CD1c-positive myeloid dendritic cell (primary cell): ENCODE measurements at regions not wholly inside any gene's neighbourhood (a gene's known extent, or its start where the extent isn't known, plus 50 kb on each side); places are given as distances from the start of the nearest gene placed in this dataset.

Source experiments
- DNase-seq: peaks from one replicate; pipeline ENCODE4 v3.0.0-alpha.2; 2016; ENCODE audit errors: extremely low spot score

- DNase-seq, result no peak
Measured at GRCh38 chr6:141451511-141452353, 681.0 kb upstream of the GJE1 start.

DNA sequence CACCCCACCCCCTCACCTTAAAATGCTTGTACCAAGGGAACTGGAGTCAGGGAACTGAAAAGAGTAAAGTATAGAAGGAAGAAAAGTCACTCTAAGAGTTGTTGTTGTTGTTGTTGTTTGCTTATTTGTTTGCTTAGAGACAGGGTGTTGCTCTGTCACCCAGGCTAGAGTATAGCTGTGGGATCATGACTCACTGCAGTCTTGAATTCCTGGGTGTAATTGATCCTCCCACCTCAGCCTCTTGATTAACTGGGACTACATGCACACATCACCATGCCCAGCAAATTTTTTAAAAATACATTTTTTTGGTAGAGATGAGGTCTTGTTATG lies 681.6 kb upstream of the GJE1 start:
- no peak for DNase-seq

DNA sequence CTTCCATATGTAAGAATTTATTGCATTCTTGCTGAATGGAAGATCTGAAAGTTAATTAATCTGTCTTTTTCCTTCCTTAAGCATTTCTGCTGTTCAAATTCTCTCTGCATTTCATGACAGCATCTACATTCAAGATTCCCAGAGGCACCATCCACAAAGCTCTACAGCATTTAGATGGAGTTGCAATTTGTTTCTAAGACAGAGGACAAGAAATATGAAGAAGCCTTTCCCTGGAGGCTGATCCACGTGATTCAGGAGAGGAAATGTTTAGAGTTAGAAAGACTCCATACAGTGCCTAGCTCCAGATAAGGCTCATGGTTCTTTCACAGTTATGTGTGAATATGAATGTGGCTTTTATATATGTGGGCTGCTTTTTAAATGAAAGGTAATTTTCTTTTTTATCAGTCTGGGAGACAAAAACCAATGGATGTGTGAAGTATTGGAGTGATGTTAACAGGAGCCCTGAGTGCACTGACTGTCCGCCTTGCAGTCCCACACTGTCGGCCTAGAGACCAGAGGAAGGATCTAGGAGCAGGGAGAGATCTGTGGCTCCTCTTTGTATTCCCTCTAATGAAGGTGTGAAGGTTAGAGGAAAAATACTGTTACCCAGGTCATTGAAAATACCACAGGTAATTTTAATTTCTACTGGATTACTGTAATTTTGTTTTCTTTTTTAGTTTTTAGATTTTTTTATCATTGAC lies 686.6 kb upstream of the GJE1 start:
- DNase-seq, result no peak

DNA sequence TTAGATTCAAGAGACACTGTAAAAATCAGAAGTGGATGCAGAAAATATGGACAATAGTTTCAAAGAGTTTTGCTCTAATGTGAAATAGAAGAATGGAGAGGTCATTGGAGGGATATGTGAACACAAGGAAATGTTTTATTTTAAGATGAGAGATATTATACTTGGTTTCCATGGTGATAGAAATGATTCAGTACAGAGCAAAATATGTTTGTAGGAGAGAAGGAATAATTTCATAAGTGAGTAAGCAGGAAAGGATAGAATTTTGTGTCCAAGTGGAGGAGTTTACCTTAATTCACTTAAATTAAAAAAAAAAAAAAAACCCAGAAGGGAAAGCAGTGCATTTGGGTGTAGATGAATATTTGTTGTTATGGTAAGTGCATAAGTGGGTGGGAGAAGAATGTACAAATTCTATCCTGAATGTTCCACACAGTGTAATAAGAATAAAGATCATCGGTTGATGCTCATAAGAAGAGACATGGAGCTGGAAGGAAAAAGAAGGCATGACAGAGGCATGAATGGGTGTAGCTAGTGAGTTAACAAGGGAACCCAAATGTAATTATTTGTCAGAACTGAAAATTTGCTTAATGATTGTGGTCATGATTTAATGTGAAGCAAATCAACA lies 688.9 kb upstream of the GJE1 start:
- no peak for DNase-seq

DNA sequence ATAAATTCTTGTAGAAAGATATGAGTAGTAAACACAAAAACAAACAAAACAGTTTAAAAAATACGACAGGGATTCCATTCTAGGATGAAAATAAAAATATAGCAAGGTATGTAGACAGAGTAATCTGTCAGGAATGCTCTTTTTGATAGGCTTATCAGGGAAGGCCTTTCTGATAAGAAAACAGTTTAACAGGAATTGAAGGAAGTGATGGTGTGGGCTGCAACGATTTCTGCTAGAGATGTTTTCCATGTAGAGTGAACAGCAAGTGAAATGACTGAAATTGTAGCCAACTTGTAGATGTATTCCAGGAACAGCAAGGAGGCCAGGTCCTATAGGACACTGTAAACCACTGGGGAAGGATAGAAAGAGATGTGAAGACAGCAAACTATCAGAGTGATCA lies 689.7 kb upstream of the GJE1 start:
- DNase-seq, result no peak

DNA sequence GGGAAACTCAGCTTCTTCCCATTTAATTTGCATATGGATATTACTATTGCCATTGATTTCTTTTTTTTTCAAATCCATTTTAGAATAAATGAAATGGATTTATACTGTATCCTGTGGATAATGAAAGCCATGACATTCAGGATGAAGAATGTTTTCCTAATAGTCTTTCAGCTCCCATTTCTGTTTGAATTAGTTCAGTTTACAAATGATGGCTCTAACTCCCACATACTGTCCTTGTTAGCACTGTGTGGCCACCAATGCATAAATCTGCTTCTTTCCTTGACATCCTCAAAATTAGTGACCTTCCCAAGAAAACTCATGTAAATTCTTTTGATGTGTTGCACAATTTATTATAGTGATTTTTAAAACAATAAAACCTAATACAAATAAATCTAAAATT lies 693.2 kb upstream of the GJE1 start:
- no peak for DNase-seq

DNA sequence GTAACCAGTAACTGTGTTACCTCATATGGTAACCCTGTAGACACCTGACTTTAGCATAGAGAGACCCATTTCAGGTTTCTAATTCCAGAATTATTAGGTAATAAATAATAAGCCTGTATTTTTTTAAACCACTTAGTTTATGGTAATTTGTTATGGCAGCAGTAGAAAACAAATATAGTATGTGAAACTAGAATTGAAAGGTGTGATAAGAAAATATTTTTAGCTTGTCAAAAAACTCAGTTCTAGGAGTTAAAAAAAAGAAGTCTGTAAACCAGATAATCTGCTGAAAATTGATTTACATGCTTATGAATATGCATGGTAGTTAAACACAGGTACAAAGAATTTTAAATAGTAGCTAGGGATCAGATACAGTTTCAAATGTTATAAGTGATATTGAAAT lies 695.0 kb upstream of the GJE1 start:
- DNase-seq, result no peak

GRCh38 chr6:141437011-141437410 lies 695.7 kb upstream of the GJE1 start:
- no peak for DNase-seq

- no peak for DNase-seq
Measured at GRCh38 chr6:141426400-141426980, 706.2 kb upstream of the GJE1 start.

GRCh38 chr6:141421378-141421777 lies 711.3 kb upstream of the GJE1 start:
- DNase-seq, result no peak

DNA sequence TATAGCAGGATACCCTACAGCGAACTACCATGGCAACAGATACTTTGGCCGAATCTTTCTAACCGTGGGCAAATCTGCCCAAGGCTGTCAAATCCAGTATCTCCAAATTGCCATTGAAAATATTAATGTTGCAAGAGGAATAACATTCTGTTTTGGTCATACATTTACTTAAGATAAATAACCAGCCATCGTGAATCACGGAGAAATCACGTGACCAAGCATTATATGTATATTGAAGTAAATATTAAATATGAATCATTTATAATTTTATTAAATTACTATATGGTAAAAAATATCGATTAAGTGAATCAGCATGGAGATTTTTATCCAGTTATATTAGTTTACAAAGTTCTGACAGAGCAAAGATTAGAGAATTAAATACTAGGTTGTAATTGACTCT lies 714.6 kb upstream of the GJE1 start:
- DNase-seq, result no peak

DNA sequence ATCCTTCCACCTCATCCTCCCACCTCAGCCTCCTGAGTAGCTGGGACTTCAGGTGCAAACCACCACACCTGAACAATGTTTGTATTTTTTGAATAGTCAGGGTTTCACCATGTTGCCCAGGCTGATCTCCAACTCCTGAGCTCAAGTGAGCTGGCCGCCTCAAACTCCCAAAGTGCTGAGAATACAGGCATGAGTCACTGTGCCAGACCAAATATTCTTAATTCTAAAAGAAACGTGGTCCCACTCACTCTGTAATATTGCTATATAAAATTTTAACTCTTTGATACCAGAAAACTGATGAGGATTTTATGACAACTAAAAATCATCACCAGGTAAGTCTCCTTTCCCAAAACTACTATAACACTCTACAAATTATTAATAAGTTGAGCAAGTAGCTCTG lies 716.8 kb upstream of the GJE1 start:
- no peak for DNase-seq

- DNase-seq, result no peak
Measured at GRCh38 chr6:141413196-141413595, 719.5 kb upstream of the GJE1 start.

DNA sequence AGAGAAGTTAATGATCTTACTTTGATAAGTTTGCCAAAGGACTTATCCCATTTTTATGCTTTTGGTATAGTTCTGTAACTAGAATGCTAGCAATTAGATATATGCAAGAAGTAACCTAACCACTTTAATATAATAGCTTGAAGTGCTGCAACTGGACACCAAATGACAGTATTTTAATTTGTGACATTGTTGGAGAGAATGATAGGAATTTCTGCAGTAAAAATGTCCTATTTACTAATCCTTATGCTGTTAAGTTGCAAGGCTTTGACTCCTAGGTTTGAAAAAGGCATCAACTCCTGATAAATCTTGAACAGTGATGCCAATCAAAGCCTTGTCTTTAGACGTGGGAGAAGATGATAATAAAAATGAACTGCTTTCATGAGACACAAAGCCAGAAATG lies 726.0 kb upstream of the GJE1 start:
- no peak for DNase-seq

- DNase-seq, result no peak
Measured at GRCh38 chr6:141403827-141404226, 728.9 kb upstream of the GJE1 start.

DNA sequence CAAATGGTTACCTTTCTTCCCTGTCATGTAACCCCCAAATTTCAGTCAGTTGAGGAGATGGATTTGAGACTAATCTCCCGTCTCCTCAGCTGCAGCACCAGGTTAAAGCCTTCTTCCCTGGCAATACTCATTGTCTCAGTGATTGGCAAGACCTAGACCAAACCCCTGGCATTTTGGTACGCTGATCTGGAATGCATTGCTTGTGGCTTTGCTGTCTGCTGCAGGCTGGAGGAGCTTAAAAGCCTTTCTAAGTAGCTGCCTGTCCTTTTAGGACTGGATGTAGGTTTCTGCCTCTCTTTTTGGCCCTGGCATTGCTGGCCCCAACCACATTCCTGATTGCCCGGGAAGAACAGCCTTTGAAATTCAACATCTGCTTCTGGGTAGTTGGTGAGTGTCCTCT lies 729.6 kb upstream of the GJE1 start:
- no peak for DNase-seq

DNA sequence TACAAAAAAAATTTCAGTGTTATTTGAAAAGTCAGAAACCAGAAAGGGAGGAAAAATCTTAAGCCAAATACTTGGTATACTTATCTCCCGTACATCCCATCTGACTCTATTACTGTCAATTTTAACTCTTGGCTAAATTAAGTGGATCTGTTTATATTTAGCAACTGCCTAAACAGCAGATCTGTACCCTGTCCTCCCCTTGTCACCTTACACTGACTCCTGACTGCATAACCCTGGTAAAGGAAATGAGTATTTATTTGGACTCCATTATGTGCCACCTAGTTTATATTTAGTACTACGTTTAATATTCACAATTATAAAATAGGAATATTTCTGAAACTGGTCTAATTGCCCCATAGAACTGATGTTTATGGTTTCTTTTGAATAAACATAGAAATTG lies 730.2 kb upstream of the GJE1 start:
- no peak for DNase-seq

DNA sequence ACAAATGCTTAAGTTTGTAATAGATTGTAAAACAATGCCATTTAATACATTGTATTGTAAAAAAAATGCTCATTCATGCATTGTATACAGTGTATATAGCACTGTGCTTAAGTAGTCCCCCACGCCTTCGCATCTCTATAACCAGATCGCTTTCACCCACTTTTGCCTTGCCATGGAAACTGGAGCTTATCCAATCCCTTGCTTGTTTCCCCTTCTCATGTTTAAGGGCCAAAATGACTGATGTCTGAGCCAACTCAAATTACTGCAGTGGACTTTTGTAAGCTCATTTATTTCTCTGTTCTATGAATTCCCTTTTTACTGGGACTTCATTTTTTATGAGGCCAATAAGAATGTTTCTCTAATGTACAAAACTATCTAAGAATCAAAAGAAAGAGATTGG lies 730.9 kb upstream of the GJE1 start:
- no peak for DNase-seq

- DNase-seq, result no peak
Measured at GRCh38 chr6:141401168-141401567, 731.6 kb upstream of the GJE1 start.

GRCh38 chr6:141398949-141399348 lies 733.8 kb upstream of the GJE1 start:
- DNase-seq, result no peak

- no peak for DNase-seq
Measured at GRCh38 chr6:141395443-141396008, 737.2 kb upstream of the GJE1 start.

GRCh38 chr6:141394565-141395051 lies 738.1 kb upstream of the GJE1 start:
- no peak for DNase-seq
